ENCODE measurements at regions not wholly inside any gene's neighbourhood (a gene's known extent, or its start where the extent isn't known, plus 50 kb on each side); places are given as distances from the start of the nearest gene placed in this dataset.

- TF ChIP-seq, protein P1, sequence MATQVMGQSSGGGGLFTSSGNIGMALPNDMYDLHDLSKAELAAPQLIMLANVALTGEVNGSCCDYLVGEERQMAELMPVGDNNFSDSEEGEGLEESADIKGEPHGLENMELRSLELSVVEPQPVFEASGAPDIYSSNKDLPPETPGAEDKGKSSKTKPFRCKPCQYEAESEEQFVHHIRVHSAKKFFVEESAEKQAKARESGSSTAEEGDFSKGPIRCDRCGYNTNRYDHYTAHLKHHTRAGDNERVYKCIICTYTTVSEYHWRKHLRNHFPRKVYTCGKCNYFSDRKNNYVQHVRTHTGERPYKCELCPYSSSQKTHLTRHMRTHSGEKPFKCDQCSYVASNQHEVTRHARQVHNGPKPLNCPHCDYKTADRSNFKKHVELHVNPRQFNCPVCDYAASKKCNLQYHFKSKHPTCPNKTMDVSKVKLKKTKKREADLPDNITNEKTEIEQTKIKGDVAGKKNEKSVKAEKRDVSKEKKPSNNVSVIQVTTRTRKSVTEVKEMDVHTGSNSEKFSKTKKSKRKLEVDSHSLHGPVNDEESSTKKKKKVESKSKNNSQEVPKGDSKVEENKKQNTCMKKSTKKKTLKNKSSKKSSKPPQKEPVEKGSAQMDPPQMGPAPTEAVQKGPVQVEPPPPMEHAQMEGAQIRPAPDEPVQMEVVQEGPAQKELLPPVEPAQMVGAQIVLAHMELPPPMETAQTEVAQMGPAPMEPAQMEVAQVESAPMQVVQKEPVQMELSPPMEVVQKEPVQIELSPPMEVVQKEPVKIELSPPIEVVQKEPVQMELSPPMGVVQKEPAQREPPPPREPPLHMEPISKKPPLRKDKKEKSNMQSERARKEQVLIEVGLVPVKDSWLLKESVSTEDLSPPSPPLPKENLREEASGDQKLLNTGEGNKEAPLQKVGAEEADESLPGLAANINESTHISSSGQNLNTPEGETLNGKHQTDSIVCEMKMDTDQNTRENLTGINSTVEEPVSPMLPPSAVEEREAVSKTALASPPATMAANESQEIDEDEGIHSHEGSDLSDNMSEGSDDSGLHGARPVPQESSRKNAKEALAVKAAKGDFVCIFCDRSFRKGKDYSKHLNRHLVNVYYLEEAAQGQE (IDR thresholded peaks at IDR 0.05; ENCODE audit: insufficient read depth in 1 of 2, low read depth in 2 of 2, low read length in 2 of 2) = no peak
- TF ChIP-seq TAF1 (IDR thresholded peaks at IDR 0.05; ENCODE audit: borderline replicate concordance, insufficient read depth, low read length) (no peak), POLR2AphosphoS5 (IDR thresholded peaks at IDR 0.05; ENCODE audit: low read depth, low read length) (no peak), SIN3A (IDR thresholded peaks at IDR 0.05; ENCODE audit: borderline replicate concordance, insufficient read depth, low read length) (no peak), FOXP2 (optimal IDR thresholded peaks at IDR 0.05; ENCODE audit: borderline replicate concordance, extremely low read depth, extremely low read length, insufficient read depth) (no peak)
These were observed 67.1 kb upstream of the HABP2 start for GRCh38 chr10:113485736-113486135.

Data from PFSK-1 (cell line).